ENCODE measurements at regions not wholly inside any gene's neighbourhood (a gene's known extent, or its start where the extent isn't known, plus 50 kb on each side); places are given as distances from the start of the nearest gene placed in this dataset.

GRCh38 chr2:242056026-242056425, 186.5 kb downstream of the RTP5 start:
- Mint-ChIP-seq H3K27ac (ENCODE audit: unreplicated experiment) (no peak overlapping the region), H3K4me3 (ENCODE audit: unreplicated experiment) (no peak overlapping the region), H3K36me3 (ENCODE audit: unreplicated experiment) (peaks cover 6% of the 10 kb centered on the region), H3K27me3 (ENCODE audit: unreplicated experiment) (peaks cover 14% of the 10 kb centered on the region), H3K4me1 (ENCODE audit: low read depth, unreplicated experiment) (no peaks in the 10 kb centered on the region), H3K9me3 (ENCODE audit: unreplicated experiment) (peaks cover 2% of the 10 kb centered on the region)
- TF ChIP-seq, protein P1, sequence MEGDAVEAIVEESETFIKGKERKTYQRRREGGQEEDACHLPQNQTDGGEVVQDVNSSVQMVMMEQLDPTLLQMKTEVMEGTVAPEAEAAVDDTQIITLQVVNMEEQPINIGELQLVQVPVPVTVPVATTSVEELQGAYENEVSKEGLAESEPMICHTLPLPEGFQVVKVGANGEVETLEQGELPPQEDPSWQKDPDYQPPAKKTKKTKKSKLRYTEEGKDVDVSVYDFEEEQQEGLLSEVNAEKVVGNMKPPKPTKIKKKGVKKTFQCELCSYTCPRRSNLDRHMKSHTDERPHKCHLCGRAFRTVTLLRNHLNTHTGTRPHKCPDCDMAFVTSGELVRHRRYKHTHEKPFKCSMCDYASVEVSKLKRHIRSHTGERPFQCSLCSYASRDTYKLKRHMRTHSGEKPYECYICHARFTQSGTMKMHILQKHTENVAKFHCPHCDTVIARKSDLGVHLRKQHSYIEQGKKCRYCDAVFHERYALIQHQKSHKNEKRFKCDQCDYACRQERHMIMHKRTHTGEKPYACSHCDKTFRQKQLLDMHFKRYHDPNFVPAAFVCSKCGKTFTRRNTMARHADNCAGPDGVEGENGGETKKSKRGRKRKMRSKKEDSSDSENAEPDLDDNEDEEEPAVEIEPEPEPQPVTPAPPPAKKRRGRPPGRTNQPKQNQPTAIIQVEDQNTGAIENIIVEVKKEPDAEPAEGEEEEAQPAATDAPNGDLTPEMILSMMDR (IDR thresholded peaks at IDR 0.05; ENCODE audit: partially characterized antibody, unreplicated experiment) = no peak
- DNase-seq = no peak

- Mint-ChIP-seq H3K9me3 (ENCODE audit: unreplicated experiment) (peaks cover under 1% of the 10 kb centered on the region), H3K4me1 (ENCODE audit: low read depth, unreplicated experiment) (no peaks in the 10 kb centered on the region), H3K27ac (ENCODE audit: unreplicated experiment) (no peak overlapping the region), H3K36me3 (ENCODE audit: unreplicated experiment) (peaks cover 7% of the 10 kb centered on the region), H3K4me3 (ENCODE audit: unreplicated experiment) (no peak overlapping the region), H3K27me3 (ENCODE audit: unreplicated experiment) (peaks cover 11% of the 10 kb centered on the region)
- TF ChIP-seq, protein P1 (IDR thresholded peaks at IDR 0.05; ENCODE audit: partially characterized antibody, unreplicated experiment) = no peak
- no peak for DNase-seq
Observed at GRCh38 chr2:242056785-242057184, 187.3 kb downstream of the RTP5 start.

GRCh38 chr2:242057379-242058040, 188.0 kb downstream of the RTP5 start:
- Mint-ChIP-seq H3K27ac (ENCODE audit: unreplicated experiment) (peak overlapping the region; percentile 40), H3K9me3 (ENCODE audit: unreplicated experiment) (no peaks in the 10 kb centered on the region), H3K4me1 (ENCODE audit: low read depth, unreplicated experiment) (no peaks in the 10 kb centered on the region), H3K27me3 (ENCODE audit: unreplicated experiment) (peaks cover 8% of the 10 kb centered on the region), H3K36me3 (ENCODE audit: unreplicated experiment) (peaks cover 8% of the 10 kb centered on the region), H3K4me3 (ENCODE audit: unreplicated experiment) (no peak overlapping the region)
- TF ChIP-seq, protein P1 (IDR thresholded peaks at IDR 0.05; ENCODE audit: partially characterized antibody, unreplicated experiment) = no peak
- no peak for DNase-seq

- TF ChIP-seq, protein P1 (IDR thresholded peaks at IDR 0.05; ENCODE audit: partially characterized antibody, unreplicated experiment) = no peak
- Mint-ChIP-seq H3K27ac (ENCODE audit: unreplicated experiment) (no peak overlapping the region), H3K36me3 (ENCODE audit: unreplicated experiment) (peaks cover 10% of the 10 kb centered on the region), H3K4me1 (ENCODE audit: low read depth, unreplicated experiment) (no peaks in the 10 kb centered on the region), H3K4me3 (ENCODE audit: unreplicated experiment) (no peak overlapping the region), H3K27me3 (ENCODE audit: unreplicated experiment) (peaks cover 4% of the 10 kb centered on the region), H3K9me3 (ENCODE audit: unreplicated experiment) (no peaks in the 10 kb centered on the region)
- DNase-seq = no peak
Observed at GRCh38 chr2:242058116-242058680, 188.7 kb downstream of the RTP5 start.

- Mint-ChIP-seq H3K36me3 (ENCODE audit: unreplicated experiment) (peaks cover 10% of the 10 kb centered on the region), H3K4me1 (ENCODE audit: low read depth, unreplicated experiment) (peaks cover 2% of the 10 kb centered on the region), H3K27me3 (ENCODE audit: unreplicated experiment) (peaks cover 2% of the 10 kb centered on the region), H3K27ac (ENCODE audit: unreplicated experiment) (no peak overlapping the region), H3K9me3 (ENCODE audit: unreplicated experiment) (no peaks in the 10 kb centered on the region), H3K4me3 (ENCODE audit: unreplicated experiment) (no peak overlapping the region)
- no peak for DNase-seq
- TF ChIP-seq, protein P1 (IDR thresholded peaks at IDR 0.05; ENCODE audit: partially characterized antibody, unreplicated experiment) = no peak
Observed at GRCh38 chr2:242059566-242059965, 190.0 kb downstream of the RTP5 start.
